Heart left ventricle (tissue), 13 donors: ENCODE measurements at regions not wholly inside any gene's neighbourhood (a gene's known extent, or its start where the extent isn't known, plus 50 kb on each side); places are given as distances from the start of the nearest gene placed in this dataset.

ENCODE experiments used
- POLR2A ChIP-seq, 2 donors: fragments of 450-650 bp; IDR thresholded peaks; one replicate each; pipeline ENCODE4 v1.6.1; 2017; ENCODE audit warnings: antibody characterized with exemption in 2 of 2, mild to moderate bottlenecking in 2 of 2, moderate library complexity in 2 of 2
- TF ChIP-seq, protein P1 (sequence below), 12 donors: fragments of 200-600 bp; sonication (generic) in 4 of 12; IDR thresholded peaks; one replicate each; pipeline versions ENCODE4 v1.5.0 to v1.8.0; 2018 to 2022; ENCODE audit warnings: antibody characterized with exemption in 12 of 12, mild to moderate bottlenecking in 5 of 12
- donor health status: ischemic (EF 13 %, LVEDD 7.1; RV severe dilation, severe dysfunction).
- donor health status: DM: no; HTN: yes; CAD: no.
- donor health status: DM: no; HTN: no; CAD: no.
- donor health status: ischemic (EF 25% LVEDD 6.9; RV normal size, moderate dysfunction).
- donor health status: ischemic (EF 25% LVEDD 5.7; RV mildly dilated, moderate dysfunction).
- donor health status: ischemic (EF 35%, LVEDD 5.7; RV mildly dilated, moderate dysfunction).
- donor health status: nonischemic (EF 11% LVEDD 7.7; RV severe dilation, severe dysfunction).
- donor health status: DM: yes; HTN: yes; CAD: no.
- donor health status: PGD.
- donor health status: ischemic (EF 29% LVEDD 5.4; RV normal size, mild dysfunction).
- donor health status: nonischemic (EF 23%, LVEDD 6.1; RV moderate dilation, normal function).

DNA sequence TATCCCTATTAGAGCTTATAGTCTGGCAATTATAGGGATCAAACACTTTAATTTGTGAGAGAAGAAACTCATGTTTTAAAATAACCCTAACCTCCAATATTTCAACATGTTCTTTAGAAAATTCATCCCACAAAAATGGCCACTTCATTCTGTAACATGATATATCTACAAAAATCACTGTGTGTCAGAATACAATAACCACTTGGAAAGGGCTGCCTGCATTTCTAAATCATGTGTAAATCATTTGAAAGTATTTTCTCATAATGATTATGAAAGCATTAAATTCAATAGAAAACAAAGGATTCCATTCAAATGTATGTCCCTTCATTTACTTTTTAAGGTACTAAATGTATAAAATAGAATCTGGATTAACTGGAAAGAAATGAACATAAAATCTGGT, 101.4 kb upstream of the NHSL1 start:
- no peak for TF ChIP-seq POLR2A (IDR thresholded peaks at IDR 0.05)
- TF ChIP-seq, protein P1, sequence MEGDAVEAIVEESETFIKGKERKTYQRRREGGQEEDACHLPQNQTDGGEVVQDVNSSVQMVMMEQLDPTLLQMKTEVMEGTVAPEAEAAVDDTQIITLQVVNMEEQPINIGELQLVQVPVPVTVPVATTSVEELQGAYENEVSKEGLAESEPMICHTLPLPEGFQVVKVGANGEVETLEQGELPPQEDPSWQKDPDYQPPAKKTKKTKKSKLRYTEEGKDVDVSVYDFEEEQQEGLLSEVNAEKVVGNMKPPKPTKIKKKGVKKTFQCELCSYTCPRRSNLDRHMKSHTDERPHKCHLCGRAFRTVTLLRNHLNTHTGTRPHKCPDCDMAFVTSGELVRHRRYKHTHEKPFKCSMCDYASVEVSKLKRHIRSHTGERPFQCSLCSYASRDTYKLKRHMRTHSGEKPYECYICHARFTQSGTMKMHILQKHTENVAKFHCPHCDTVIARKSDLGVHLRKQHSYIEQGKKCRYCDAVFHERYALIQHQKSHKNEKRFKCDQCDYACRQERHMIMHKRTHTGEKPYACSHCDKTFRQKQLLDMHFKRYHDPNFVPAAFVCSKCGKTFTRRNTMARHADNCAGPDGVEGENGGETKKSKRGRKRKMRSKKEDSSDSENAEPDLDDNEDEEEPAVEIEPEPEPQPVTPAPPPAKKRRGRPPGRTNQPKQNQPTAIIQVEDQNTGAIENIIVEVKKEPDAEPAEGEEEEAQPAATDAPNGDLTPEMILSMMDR (IDR thresholded peaks at IDR 0.05): no peak
